ENCODE measurements at regions not wholly inside any gene's neighbourhood (a gene's known extent, or its start where the extent isn't known, plus 50 kb on each side); places are given as distances from the start of the nearest gene placed in this dataset.

DNA sequence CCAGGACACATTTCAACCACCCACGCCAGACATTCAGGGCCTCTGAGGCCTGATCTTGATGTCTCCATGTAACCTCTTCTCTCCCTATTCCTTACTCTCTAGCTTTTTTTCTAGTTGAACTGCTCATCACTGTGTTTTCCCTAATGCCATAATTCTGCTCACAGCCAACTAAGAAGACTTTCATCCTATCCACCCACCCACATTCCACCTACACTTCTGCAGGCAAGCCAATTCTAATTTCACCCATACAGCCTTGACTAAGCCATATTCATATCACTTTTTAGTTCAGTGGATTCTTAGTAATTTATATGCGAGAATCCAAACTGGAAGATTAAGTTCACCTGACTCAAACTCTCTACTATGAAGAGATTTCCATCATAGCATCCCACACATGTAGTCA, 394.4 kb downstream of the INSC start:
- Histone ChIP-seq H3K4me1 (ENCODE audit: control insufficient read depth, insufficient read depth, low read length) (no peaks in the 10 kb centered on the region), H3K27ac (ENCODE audit: low read depth, low read length) (no peak overlapping the region), H3K4me3 (ENCODE audit: low read depth, low read length) (no peak overlapping the region), H3K27me3 (ENCODE audit: control insufficient read depth, insufficient read depth, low read length) (no peaks in the 10 kb centered on the region), H3K36me3 (ENCODE audit: control insufficient read depth, insufficient read depth, low read length) (no peaks in the 10 kb centered on the region), H3K9me3 (ENCODE audit: control insufficient read depth, insufficient read depth, low read length) (no peaks in the 10 kb centered on the region)
- WGBS (ENCODE audit: insufficient coverage), result 92% methylated on average over 1 of the region's 2 CpGs
- DNase-seq (ENCODE audit: low read depth in 4 of 6, low spot score in 6 of 6), result no peak

DNA sequence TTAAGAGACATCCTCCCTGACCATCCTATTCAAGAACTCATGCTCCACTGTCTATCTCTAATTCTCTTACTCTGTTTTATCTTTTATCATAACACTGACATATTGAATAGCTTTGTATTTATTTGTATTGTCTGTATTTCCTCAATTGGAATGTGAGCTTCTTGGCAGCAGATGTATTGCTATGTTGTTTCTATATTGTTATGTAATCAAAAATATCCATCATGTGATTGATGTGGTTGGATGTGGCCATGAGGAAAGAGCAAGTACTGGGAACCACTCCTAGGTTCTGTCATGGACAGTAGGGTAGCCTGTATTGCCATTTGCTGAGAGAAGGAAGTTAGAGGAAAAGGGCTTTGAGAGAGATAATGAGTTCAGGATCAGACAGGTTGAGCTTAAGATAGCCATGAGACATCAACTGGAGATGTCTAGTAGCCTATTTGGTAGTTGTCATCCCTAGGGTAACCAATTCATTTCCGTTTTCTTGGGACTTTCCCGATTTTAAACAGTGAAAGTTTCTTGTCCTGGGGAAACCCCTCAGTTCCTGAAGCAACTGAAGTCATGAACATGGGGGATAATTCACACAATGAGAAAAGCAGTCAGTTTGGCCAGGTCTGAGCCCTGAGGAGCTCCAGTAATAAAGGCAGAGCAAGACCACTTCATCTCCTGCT, 404.5 kb downstream of the INSC start:
- Histone ChIP-seq H3K27ac (ENCODE audit: low read depth, low read length) (no peak overlapping the region), H3K4me3 (ENCODE audit: low read depth, low read length) (no peak overlapping the region), H3K9me3 (ENCODE audit: control insufficient read depth, insufficient read depth, low read length) (peaks cover 3% of the 10 kb centered on the region), H3K4me1 (ENCODE audit: control insufficient read depth, insufficient read depth, low read length) (no peaks in the 10 kb centered on the region), H3K36me3 (ENCODE audit: control insufficient read depth, insufficient read depth, low read length) (no peaks in the 10 kb centered on the region), H3K27me3 (ENCODE audit: control insufficient read depth, insufficient read depth, low read length) (no peaks in the 10 kb centered on the region)
- WGBS (ENCODE audit: insufficient coverage), result 83% methylated on average over 1 of the region's 2 CpGs
- no peak for DNase-seq (ENCODE audit: low read depth in 4 of 6, low spot score in 6 of 6)

DNA sequence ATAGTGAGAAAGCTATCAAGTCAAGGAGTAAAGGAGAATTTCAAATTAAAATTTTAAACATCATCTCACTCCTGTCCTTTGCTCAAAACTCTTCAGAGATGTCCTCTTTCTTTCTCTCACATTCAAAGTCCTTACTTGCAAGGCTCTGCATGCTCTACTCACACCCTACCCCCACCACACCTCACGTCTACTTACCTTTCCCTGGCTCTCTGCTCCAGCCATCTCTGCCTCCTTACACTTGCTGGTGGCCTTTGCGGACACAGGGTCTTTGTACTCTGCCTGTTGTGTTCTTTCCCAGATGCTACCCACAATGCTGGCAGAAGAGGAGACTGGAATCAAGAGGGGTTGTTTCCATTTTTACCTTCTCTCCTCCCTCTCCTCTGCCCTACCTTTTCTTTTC, 405.2 kb downstream of the INSC start:
- no peaks in the 10 kb centered on the region for H3K36me3 ChIP-seq (ENCODE audit: control insufficient read depth, insufficient read depth, low read length)
- no peak for DNase-seq (ENCODE audit: low read depth in 4 of 6, low spot score in 6 of 6)
- H3K4me3 ChIP-seq (ENCODE audit: low read depth, low read length), result no peak overlapping the region
- no peaks in the 10 kb centered on the region for H3K4me1 ChIP-seq (ENCODE audit: control insufficient read depth, insufficient read depth, low read length)
- whole genome bisulfite sequencing (ENCODE audit: insufficient coverage), result 60% methylated on average over 1 of the region's 2 CpGs
- no peaks in the 10 kb centered on the region for H3K27me3 ChIP-seq (ENCODE audit: control insufficient read depth, insufficient read depth, low read length)
- H3K27ac ChIP-seq (ENCODE audit: low read depth, low read length), result no peak overlapping the region
- peaks cover 3% of the 10 kb centered on the region for H3K9me3 ChIP-seq (ENCODE audit: control insufficient read depth, insufficient read depth, low read length)

DNA sequence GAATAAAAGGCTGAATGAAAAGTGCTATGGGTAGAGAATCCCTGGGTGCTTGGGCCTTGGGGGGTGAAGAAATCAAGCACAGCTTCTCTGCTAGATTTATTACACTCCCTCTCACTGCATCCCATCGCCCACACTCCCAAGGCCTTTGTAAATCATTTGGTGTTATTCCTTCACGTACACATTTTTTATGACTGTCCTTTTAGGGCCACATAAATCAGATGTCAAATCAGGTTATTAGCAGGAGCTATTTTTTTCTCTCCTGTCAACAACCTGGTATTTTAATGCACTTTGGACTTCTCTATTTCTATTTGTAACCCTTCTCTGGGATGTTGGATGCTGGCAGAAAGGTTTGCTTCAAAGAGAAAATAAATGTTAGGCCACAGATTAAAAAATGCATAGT, 408.8 kb downstream of the INSC start:
- H3K4me1 ChIP-seq (ENCODE audit: control insufficient read depth, insufficient read depth, low read length), result no peaks in the 10 kb centered on the region
- H3K36me3 ChIP-seq (ENCODE audit: control insufficient read depth, insufficient read depth, low read length), result no peaks in the 10 kb centered on the region
- no peak overlapping the region for H3K27ac ChIP-seq (ENCODE audit: low read depth, low read length)
- peak in 1 of 6 donors; percentile 5 for DNase-seq (ENCODE audit: low read depth in 4 of 6, low spot score in 6 of 6)
- H3K4me3 ChIP-seq (ENCODE audit: low read depth, low read length), result no peak overlapping the region
- WGBS (ENCODE audit: insufficient coverage), result 45% methylated on average over 2 of the region's 2 CpGs
- no peaks in the 10 kb centered on the region for H3K27me3 ChIP-seq (ENCODE audit: control insufficient read depth, insufficient read depth, low read length)
- peaks cover 8% of the 10 kb centered on the region for H3K9me3 ChIP-seq (ENCODE audit: control insufficient read depth, insufficient read depth, low read length)

DNA sequence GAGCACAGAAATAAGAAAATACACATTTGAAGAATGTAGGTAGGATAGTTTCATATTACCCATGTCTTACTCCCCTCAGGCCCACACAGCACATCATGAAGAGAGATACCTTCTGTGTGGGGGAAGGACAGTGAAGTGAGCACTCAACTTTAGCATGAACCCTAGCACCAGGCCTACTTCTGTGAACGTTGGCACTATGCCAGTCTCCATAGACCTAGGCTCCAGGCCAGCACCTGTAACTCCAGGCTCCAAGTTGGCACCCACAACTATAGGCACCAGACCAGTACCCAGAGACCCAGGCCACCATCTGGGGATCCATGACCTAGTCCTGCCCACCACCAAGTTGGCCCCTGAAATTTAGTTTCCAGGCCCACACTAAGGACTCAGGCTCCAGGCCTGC, 410.9 kb downstream of the INSC start:
- no peak overlapping the region for H3K4me3 ChIP-seq (ENCODE audit: low read depth, low read length)
- H3K9me3 ChIP-seq (ENCODE audit: control insufficient read depth, insufficient read depth, low read length), result peaks cover 8% of the 10 kb centered on the region
- H3K4me1 ChIP-seq (ENCODE audit: control insufficient read depth, insufficient read depth, low read length), result no peaks in the 10 kb centered on the region
- whole genome bisulfite sequencing (ENCODE audit: insufficient coverage), result 80% methylated on average over 1 of the region's 1 CpG
- no peak overlapping the region for H3K27ac ChIP-seq (ENCODE audit: low read depth, low read length)
- H3K27me3 ChIP-seq (ENCODE audit: control insufficient read depth, insufficient read depth, low read length), result no peaks in the 10 kb centered on the region
- no peak for DNase-seq (ENCODE audit: low read depth in 4 of 6, low spot score in 6 of 6)
- H3K36me3 ChIP-seq (ENCODE audit: control insufficient read depth, insufficient read depth, low read length), result no peaks in the 10 kb centered on the region

DNA sequence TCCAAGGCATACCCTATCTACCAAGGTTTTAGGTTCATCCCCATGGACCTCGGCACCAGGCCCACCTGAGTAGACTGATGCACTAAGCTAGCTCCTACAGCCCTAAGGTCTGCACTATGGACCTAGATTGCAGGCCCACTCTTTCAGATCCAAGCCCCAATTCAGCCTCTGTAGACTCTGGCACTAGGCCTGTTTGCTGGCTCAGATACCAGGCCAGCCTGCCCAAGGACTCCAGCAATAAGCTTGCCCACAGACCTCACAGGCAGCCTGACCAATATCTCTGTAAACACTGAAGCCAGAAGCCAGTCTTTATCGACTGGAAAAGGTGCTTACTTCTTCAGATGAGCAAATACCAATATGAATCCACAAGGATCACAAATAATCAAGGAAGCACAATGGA, 411.3 kb downstream of the INSC start:
- WGBS (ENCODE audit: insufficient coverage), result 92% methylated on average over 1 of the region's 2 CpGs
- Histone ChIP-seq H3K36me3 (ENCODE audit: control insufficient read depth, insufficient read depth, low read length) (no peaks in the 10 kb centered on the region), H3K27me3 (ENCODE audit: control insufficient read depth, insufficient read depth, low read length) (no peaks in the 10 kb centered on the region), H3K4me3 (ENCODE audit: low read depth, low read length) (no peak overlapping the region), H3K4me1 (ENCODE audit: control insufficient read depth, insufficient read depth, low read length) (no peaks in the 10 kb centered on the region), H3K27ac (ENCODE audit: low read depth, low read length) (no peak overlapping the region), H3K9me3 (ENCODE audit: control insufficient read depth, insufficient read depth, low read length) (peaks cover 8% of the 10 kb centered on the region)
- no peak for DNase-seq (ENCODE audit: low read depth in 4 of 6, low spot score in 6 of 6)

DNA sequence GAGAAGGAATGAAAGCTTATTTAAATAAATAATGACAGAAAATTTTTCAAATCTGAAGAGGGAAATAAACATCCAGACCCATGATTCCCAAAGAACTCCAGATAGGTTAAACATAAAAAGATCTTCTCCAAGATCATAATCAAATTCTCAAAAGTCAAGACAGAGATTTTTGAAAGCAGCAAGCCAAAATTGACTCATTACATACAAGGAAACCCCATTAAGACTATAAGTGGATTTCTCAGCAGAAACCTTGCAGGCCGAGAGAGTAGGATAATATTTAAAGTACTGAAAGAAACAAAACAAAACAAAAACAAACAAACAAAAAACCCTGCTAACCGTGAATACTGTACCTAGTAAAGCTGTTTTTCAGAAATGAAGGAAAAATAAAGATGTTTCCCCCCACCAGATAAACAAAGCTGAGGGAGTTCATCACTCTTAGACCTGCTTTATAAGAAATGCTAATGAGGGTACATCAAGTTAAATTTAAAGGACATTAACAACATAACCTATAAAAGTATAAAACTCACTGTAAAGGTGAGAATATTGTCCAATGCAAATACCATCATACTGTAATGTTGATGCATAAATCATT, 412.2 kb downstream of the INSC start:
- no peaks in the 10 kb centered on the region for H3K36me3 ChIP-seq (ENCODE audit: control insufficient read depth, insufficient read depth, low read length)
- no peaks in the 10 kb centered on the region for H3K4me1 ChIP-seq (ENCODE audit: control insufficient read depth, insufficient read depth, low read length)
- no peak overlapping the region for H3K4me3 ChIP-seq (ENCODE audit: low read depth, low read length)
- no peak overlapping the region for H3K27ac ChIP-seq (ENCODE audit: low read depth, low read length)
- no peak for DNase-seq (ENCODE audit: low read depth in 4 of 6, low spot score in 6 of 6)
- H3K27me3 ChIP-seq (ENCODE audit: control insufficient read depth, insufficient read depth, low read length), result no peaks in the 10 kb centered on the region
- H3K9me3 ChIP-seq (ENCODE audit: control insufficient read depth, insufficient read depth, low read length), result peaks cover 8% of the 10 kb centered on the region
- WGBS (ENCODE audit: insufficient coverage), result no CpG with 5 or more reads among the region's 2 CpGs

DNA sequence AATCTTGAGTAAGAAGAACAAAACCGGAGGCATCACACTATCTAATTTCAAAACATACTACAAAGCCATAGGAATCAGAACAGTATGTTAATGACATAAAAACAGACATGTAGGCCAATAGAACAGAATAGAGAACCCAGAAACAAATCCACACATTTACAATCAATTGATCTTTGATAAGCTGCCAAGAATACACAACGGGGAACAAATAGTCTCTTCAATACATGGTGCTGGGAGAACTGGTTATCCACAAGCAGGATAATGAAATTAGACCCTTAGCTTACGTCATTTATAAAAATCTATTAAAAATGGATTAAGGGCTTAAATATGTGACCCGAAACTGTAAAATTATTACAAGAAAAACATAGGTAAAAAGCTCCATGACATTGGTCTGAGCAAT, 417.7 kb downstream of the INSC start:
- DNase-seq (ENCODE audit: low read depth in 4 of 6, low spot score in 6 of 6), result no peak
- Histone ChIP-seq H3K36me3 (ENCODE audit: control insufficient read depth, insufficient read depth, low read length) (no peaks in the 10 kb centered on the region), H3K27me3 (ENCODE audit: control insufficient read depth, insufficient read depth, low read length) (no peaks in the 10 kb centered on the region), H3K9me3 (ENCODE audit: control insufficient read depth, insufficient read depth, low read length) (no peaks in the 10 kb centered on the region), H3K27ac (ENCODE audit: low read depth, low read length) (no peak overlapping the region), H3K4me3 (ENCODE audit: low read depth, low read length) (no peak overlapping the region), H3K4me1 (ENCODE audit: control insufficient read depth, insufficient read depth, low read length) (no peaks in the 10 kb centered on the region)
- WGBS (ENCODE audit: insufficient coverage), result no CpG with 5 or more reads among the region's 4 CpGs

DNA sequence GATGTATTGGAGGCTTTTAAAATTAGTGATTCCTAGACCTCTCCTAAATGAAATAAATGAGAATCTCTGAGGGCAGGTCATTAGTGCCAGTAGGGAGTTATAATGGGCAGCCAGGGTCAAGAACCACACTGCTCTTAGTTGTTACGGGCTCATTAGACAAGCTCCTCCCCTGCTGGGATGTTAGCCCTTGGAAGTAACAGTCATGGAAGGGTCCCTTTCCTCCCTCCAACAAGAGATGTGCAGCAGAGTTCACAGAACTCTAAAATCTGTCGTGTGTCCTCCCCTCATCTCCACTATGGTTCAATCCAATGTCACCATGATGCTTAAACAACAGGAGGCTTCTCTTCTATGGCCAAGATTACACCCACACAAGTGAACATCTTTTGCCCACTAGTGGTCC, 419.5 kb downstream of the INSC start:
- no peak overlapping the region for H3K4me3 ChIP-seq (ENCODE audit: low read depth, low read length)
- no peaks in the 10 kb centered on the region for H3K36me3 ChIP-seq (ENCODE audit: control insufficient read depth, insufficient read depth, low read length)
- WGBS (ENCODE audit: insufficient coverage), result 86% methylated on average over 2 of the region's 2 CpGs
- no peak overlapping the region for H3K27ac ChIP-seq (ENCODE audit: low read depth, low read length)
- no peaks in the 10 kb centered on the region for H3K4me1 ChIP-seq (ENCODE audit: control insufficient read depth, insufficient read depth, low read length)
- H3K9me3 ChIP-seq (ENCODE audit: control insufficient read depth, insufficient read depth, low read length), result no peaks in the 10 kb centered on the region
- no peaks in the 10 kb centered on the region for H3K27me3 ChIP-seq (ENCODE audit: control insufficient read depth, insufficient read depth, low read length)
- no peak for DNase-seq (ENCODE audit: low read depth in 4 of 6, low spot score in 6 of 6)

DNA sequence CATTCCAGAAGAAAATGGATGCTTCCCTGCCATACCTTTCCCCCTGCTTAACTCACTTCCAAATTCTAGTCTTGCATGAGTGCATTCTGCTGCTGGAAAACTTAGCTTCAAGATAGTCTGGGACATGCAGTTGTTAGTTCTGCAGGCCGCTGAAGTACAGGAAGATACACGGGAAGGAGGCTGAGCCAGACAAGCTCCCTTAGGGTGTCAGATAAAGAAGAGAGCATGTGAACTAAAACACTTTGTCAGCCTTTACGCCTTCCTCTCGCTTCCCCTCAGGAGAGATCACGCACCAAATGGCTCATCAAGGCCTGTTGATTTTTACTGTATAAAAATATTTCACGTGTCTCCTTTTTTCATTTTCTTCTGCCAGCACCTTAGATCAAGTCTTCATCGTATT, 420.7 kb downstream of the INSC start:
- Histone ChIP-seq H3K4me3 (ENCODE audit: low read depth, low read length) (no peak overlapping the region), H3K27ac (ENCODE audit: low read depth, low read length) (no peak overlapping the region), H3K4me1 (ENCODE audit: control insufficient read depth, insufficient read depth, low read length) (peaks cover 7% of the 10 kb centered on the region), H3K36me3 (ENCODE audit: control insufficient read depth, insufficient read depth, low read length) (no peaks in the 10 kb centered on the region), H3K27me3 (ENCODE audit: control insufficient read depth, insufficient read depth, low read length) (no peaks in the 10 kb centered on the region), H3K9me3 (ENCODE audit: control insufficient read depth, insufficient read depth, low read length) (no peaks in the 10 kb centered on the region)
- 67% methylated on average over 1 of the region's 7 CpGs for WGBS (ENCODE audit: insufficient coverage)
- DNase-seq (ENCODE audit: low read depth in 4 of 6, low spot score in 6 of 6), result no peak

Measured in spinal cord (tissue), 9 donors.